GM23248 (cell line): ENCODE measurements at regions not wholly inside any gene's neighbourhood (a gene's known extent, or its start where the extent isn't known, plus 50 kb on each side); places are given as distances from the start of the nearest gene placed in this dataset.

ENCODE experiments used
- DNase-seq: peaks from one replicate; pipeline ENCODE4 v3.0.0-alpha.2; 2015
- H2AFZ ChIP-seq: fragments of 200-600 bp; sonication (generic); 2 replicates; pipeline ENCODE4 v1.6.1; 2016; ENCODE audit warnings: antibody characterized with exemption
- H3F3A ChIP-seq: fragments of 200-600 bp; sonication (generic); 2 replicates; pipeline ENCODE4 v1.6.1; 2016; ENCODE audit warnings: mild to moderate bottlenecking, antibody characterized with exemption, mixed run types; ENCODE audit not compliant: insufficient read depth
- H3K27ac ChIP-seq: fragments of 200-600 bp; sonication (generic); 2 replicates; pipeline ENCODE4 v1.5.1; 2016; ENCODE audit warnings: mild to moderate bottlenecking
- H3K27me3 ChIP-seq: fragments of 200-600 bp; sonication (generic); replicated peaks from 2 replicates; pipeline ENCODE4 v1.6.1; 2016; ENCODE audit warnings: mild to moderate bottlenecking; ENCODE audit not compliant: insufficient read depth
- H3K36me3 ChIP-seq: fragments of 200-600 bp; sonication (generic); 2 replicates; pipeline ENCODE4 v1.6.1; 2016; ENCODE audit warnings: low read depth, mild to moderate bottlenecking
- H3K4me1 ChIP-seq: fragments of 200-600 bp; sonication (generic); 2 replicates; pipeline ENCODE4 v1.6.1; 2016; ENCODE audit warnings: mild to moderate bottlenecking; ENCODE audit not compliant: insufficient read depth
- H3K4me2 ChIP-seq: fragments of 200-600 bp; sonication (generic); one replicate; pipeline ENCODE4 v1.6.1; 2016; ENCODE audit warnings: mild to moderate bottlenecking; ENCODE audit not compliant: unreplicated experiment
- H3K4me3 ChIP-seq: fragments of 200-600 bp; sonication (generic); 2 replicates; pipeline ENCODE4 v1.5.1; 2016; ENCODE audit warnings: mild to moderate bottlenecking
- H3K79me2 ChIP-seq: fragments of 200-600 bp; sonication (generic); 2 replicates; pipeline ENCODE4 v1.6.1; 2016; ENCODE audit warnings: mild to moderate bottlenecking; ENCODE audit not compliant: insufficient read depth
- H3K9ac ChIP-seq: fragments of 200-600 bp; sonication (generic); 2 replicates; pipeline ENCODE4 v1.6.1; 2016; ENCODE audit warnings: mild to moderate bottlenecking
- H3K9me2 ChIP-seq: fragments of 200-600 bp; sonication (generic); 2 replicates; pipeline ENCODE4 v1.6.1; 2016; ENCODE audit warnings: mixed run types, mild to moderate bottlenecking, moderate library complexity; ENCODE audit not compliant: insufficient read depth
- H3K9me3 ChIP-seq: fragments of 200-600 bp; sonication (generic); one replicate; pipeline ENCODE4 v1.6.1; 2017; ENCODE audit warnings: low read depth
- H4K20me1 ChIP-seq: fragments of 200-600 bp; sonication (generic); 2 replicates; pipeline ENCODE4 v1.6.0; 2016; ENCODE audit not compliant: insufficient read depth
- EZH2 ChIP-seq: fragments of 200-600 bp; sonication (generic); IDR thresholded peaks from 2 replicates; pipeline ENCODE4 v1.6.1; 2018; ENCODE audit warnings: antibody characterized with exemption, mild to moderate bottlenecking; ENCODE audit not compliant: insufficient read depth, poor library complexity, severe bottlenecking
- EZH2phosphoT487 ChIP-seq: fragments of 200-600 bp; sonication (generic); IDR thresholded peaks from 2 replicates; pipeline ENCODE4 v1.6.1; 2018; ENCODE audit warnings: antibody characterized with exemption, moderate library complexity, mild to moderate bottlenecking, low read depth; ENCODE audit not compliant: insufficient read depth
- WGBS, 2 experiments: methylation state at CpG; one replicate each; pipeline ENCODE4 v1.1.6; 2015 to 2017; ENCODE audit warnings: low lambda C conversion rate in 2 of 2, low coverage in 1 of 2; ENCODE audit errors: missing lambda C conversion rate in 2 of 2; 5-methylcytosine and 5-hydroxymethylcytosine counted together
- in situ Hi-C: fragments of 300-500 bp; cut with MboI; formaldehyde crosslinking; loops from 2 replicates; pipeline ENCODE4 v1.15.0; 2020

DNA sequence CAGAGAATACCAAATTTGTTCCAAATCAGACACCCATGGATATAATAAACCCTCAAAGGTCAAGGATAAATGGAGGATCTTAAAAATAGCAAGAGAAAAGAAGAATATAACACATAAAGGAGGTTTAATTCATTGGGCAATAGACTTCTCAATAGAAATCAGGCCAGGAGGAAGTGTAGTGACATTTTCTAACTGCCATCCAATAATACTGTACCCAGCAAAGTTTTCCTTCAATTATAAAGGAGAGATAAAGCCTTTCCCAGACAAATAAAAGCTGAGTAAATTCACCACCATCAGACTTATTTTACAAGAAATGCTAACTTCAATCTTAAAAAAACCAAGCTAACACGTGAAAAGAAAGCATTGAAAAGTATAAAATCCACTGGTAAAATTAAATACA lies 121.6 kb downstream of the MSTN start:
- H3F3A ChIP-seq = no peaks in the 10 kb centered on the region
- H3K79me2 ChIP-seq = no peaks in the 10 kb centered on the region
- 26 to 52% methylated on average over 1 of the region's 1 CpG for WGBS, 2 experiments
- no peak overlapping the region for H2AFZ ChIP-seq
- H3K9me2 ChIP-seq = no peaks in the 10 kb centered on the region; the same call in 1 of the 2 replicates
- H3K27ac ChIP-seq = no peak overlapping the region
- no peaks in the 10 kb centered on the region for H3K27me3 ChIP-seq
- H4K20me1 ChIP-seq = no peaks in the 10 kb centered on the region
- no peaks in the 10 kb centered on the region for H3K36me3 ChIP-seq
- TF ChIP-seq EZH2 (no peak), EZH2phosphoT487 (no peak)
- no peak overlapping the region for H3K4me3 ChIP-seq
- no peak overlapping the region for H3K9ac ChIP-seq
- no peak overlapping the region for H3K4me2 ChIP-seq
- DNase-seq = no peak
- H3K9me3 ChIP-seq = peaks cover 12% of the 10 kb centered on the region
- in situ Hi-C loops = no loop called here
- peaks cover 8% of the 10 kb centered on the region for H3K4me1 ChIP-seq

DNA sequence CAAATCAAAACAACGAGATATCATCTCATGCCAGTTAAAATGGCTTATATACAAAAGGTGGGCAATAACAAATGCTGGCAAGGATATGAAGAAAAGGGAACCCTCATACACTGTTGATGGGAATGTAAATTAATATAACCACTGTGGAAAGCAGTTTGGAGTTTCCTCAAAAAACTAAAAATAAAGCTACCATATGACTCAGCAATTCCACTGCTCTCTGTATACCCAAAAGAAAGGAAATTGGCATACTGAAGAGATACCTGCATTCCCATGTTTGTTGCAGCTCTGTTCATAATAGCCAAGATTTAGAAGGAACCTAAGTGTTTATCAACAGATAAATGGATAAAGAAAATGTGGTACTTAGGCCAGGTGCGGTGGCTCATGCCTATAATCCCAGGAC lies 124.8 kb downstream of the MSTN start:
- Histone ChIP-seq H3K36me3 (no peaks in the 10 kb centered on the region), H3K9ac (no peak overlapping the region), H3K27me3 (no peaks in the 10 kb centered on the region), H3K27ac (no peak overlapping the region), H3K9me3 (peaks cover 12% of the 10 kb centered on the region), H2AFZ (peak overlapping the region; percentile 31; the same call in 1 of the 2 replicates), H3K4me3 (no peak overlapping the region), H3F3A (peaks cover 17% of the 10 kb centered on the region), H3K4me1 (peaks cover 40% of the 10 kb centered on the region), H3K4me2 (no peak overlapping the region), H3K9me2 (no peaks in the 10 kb centered on the region; the same call in 1 of the 2 replicates), H3K79me2 (no peaks in the 10 kb centered on the region), H4K20me1 (no peaks in the 10 kb centered on the region)
- TF ChIP-seq EZH2 (no peak), EZH2phosphoT487 (no peak)
- DNase-seq = no peak
- in situ Hi-C loops = no loop called here
- 50 to 72% methylated on average over 2 of the region's 2 CpGs for WGBS, 2 experiments

DNA sequence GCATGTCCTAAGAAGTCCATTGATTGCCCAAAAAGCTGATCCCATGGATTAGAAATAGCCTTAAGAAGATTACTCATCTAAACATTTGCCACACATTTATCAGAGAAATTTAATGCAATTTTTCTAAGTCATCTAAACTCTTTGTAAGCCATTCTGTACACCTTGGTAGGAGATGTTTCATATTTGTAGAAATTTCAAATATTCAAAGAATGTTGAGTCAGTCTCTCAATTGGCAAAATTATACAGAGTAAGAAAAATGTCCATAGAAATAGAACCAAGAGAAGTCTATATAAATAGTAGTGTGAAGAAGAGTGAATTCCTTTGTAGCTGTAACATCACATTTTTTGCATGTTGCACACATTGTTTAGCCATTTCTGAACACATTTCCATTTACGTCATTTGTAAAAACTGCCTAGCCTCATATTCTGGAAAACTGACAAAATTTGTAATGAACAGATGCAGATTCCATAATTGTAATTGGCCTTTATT lies 128.6 kb downstream of the MSTN start:
- peak overlapping the region; percentile 71 for H3K4me2 ChIP-seq
- no peaks in the 10 kb centered on the region for H3K27me3 ChIP-seq
- H3K4me1 ChIP-seq = peaks cover 50% of the 10 kb centered on the region
- WGBS, 2 experiments = 0% methylated on average over 1 of the region's 1 CpG
- no peak overlapping the region for H3K9ac ChIP-seq
- no peak for TF ChIP-seq EZH2
- TF ChIP-seq EZH2phosphoT487 = no peak
- in situ Hi-C loops = no loop called here
- no peaks in the 10 kb centered on the region for H4K20me1 ChIP-seq
- H3K4me3 ChIP-seq = 0 out of 2 replicates have a peak overlapping the region, but pooled peaks have one; percentile 0
- H3F3A ChIP-seq = peaks cover 17% of the 10 kb centered on the region
- no peaks in the 10 kb centered on the region; the same call in 1 of the 2 replicates for H3K9me2 ChIP-seq
- no peaks in the 10 kb centered on the region for H3K9me3 ChIP-seq
- peak overlapping the region; percentile 61 for H3K27ac ChIP-seq
- H2AFZ ChIP-seq = no peak overlapping the region
- no peaks in the 10 kb centered on the region for H3K36me3 ChIP-seq
- H3K79me2 ChIP-seq = no peaks in the 10 kb centered on the region
- peak; percentile 88 for DNase-seq

DNA sequence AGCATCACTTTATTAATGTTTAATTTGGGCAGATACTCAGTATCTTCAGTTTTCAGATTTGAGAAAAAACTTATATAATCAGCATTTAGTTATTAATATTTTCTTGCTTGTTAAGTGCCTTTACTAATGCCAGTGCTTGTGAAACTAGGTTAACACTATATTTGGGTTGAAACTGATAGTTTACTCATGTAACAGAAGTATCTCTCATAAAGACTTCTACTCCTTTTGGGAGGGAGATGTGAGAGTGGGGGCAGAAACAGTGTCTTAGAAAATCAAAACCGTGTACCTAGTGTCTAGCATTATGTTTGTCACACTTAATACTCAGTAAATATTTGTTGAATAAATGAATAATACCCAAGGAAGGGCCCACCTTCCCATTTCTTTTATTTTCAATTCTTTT lies 129.5 kb downstream of the MSTN start:
- TF ChIP-seq EZH2 (no peak), EZH2phosphoT487 (no peak)
- H2AFZ ChIP-seq = peak overlapping the region; percentile 13
- H3F3A ChIP-seq = peaks cover 19% of the 10 kb centered on the region
- no peaks in the 10 kb centered on the region for H3K9me3 ChIP-seq
- DNase-seq = no peak
- no peaks in the 10 kb centered on the region; the same call in 1 of the 2 replicates for H3K9me2 ChIP-seq
- no peaks in the 10 kb centered on the region for H4K20me1 ChIP-seq
- H3K4me3 ChIP-seq = no peak overlapping the region
- H3K79me2 ChIP-seq = no peaks in the 10 kb centered on the region
- peak overlapping the region; percentile 61 for H3K27ac ChIP-seq
- H3K4me2 ChIP-seq = peak overlapping the region; percentile 71
- H3K4me1 ChIP-seq = peaks cover 56% of the 10 kb centered on the region
- no peaks in the 10 kb centered on the region for H3K27me3 ChIP-seq
- no peaks in the 10 kb centered on the region for H3K36me3 ChIP-seq
- in situ Hi-C loops = no loop called here
- no peak overlapping the region for H3K9ac ChIP-seq
- 43 to 52% methylated on average over 1 of the region's 1 CpG for WGBS, 2 experiments

DNA sequence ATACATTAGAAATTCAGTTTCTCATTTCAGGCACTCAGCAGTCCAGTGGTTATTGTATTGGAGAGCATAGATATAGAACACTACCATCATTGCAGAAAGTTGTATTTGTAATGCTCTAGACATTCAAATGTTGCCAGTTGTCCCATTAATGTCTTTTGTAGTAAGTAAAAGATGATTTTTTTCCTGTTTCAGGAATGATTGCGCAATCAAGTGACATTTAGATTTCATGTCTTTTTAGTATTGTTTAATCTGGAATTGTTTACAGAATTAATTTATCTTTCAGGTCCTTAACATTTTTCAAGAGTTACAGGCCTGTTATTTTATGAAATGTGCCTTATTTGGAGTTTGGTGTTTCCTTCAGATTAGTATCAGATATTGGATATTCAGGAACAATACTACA lies 134.7 kb downstream of the MSTN start:
- no peaks in the 10 kb centered on the region for H4K20me1 ChIP-seq
- H2AFZ ChIP-seq = peak overlapping the region; percentile 45
- no peak overlapping the region for H3K9ac ChIP-seq
- peak; percentile 49 for DNase-seq
- no peaks in the 10 kb centered on the region for H3K79me2 ChIP-seq
- peaks cover 8% of the 10 kb centered on the region; the same call in 1 of the 2 replicates for H3F3A ChIP-seq
- peak overlapping the region; percentile 21 for H3K4me2 ChIP-seq
- H3K9me3 ChIP-seq = no peaks in the 10 kb centered on the region
- peaks cover 26% of the 10 kb centered on the region for H3K4me1 ChIP-seq
- no peak overlapping the region; the same call in 1 of the 2 replicates for H3K27ac ChIP-seq
- no peaks in the 10 kb centered on the region for H3K27me3 ChIP-seq
- H3K9me2 ChIP-seq = no peaks in the 10 kb centered on the region
- no peak for TF ChIP-seq EZH2
- no peak for TF ChIP-seq EZH2phosphoT487
- no peaks in the 10 kb centered on the region for H3K36me3 ChIP-seq
- no peak overlapping the region for H3K4me3 ChIP-seq
- in situ Hi-C loops = no loop called here
- WGBS, 2 experiments = 95% methylated on average over 1 of the region's 1 CpG
